Suppressor macrophage treated with lipopolysaccharide for 1 hour (primary cell): ENCODE measurements at regions not wholly inside any gene's neighbourhood (a gene's known extent, or its start where the extent isn't known, plus 50 kb on each side); places are given as distances from the start of the nearest gene placed in this dataset.

Experiments
- DNase-seq, 3 donors: peaks; one replicate each; pipeline ENCODE4 v3.0.0-alpha.2; 2020 to 2022

- DNase-seq = no peak
These were observed 1056.7 kb upstream of the AMELY start for GRCh38 chrY:7968293-7968692.

DNA sequence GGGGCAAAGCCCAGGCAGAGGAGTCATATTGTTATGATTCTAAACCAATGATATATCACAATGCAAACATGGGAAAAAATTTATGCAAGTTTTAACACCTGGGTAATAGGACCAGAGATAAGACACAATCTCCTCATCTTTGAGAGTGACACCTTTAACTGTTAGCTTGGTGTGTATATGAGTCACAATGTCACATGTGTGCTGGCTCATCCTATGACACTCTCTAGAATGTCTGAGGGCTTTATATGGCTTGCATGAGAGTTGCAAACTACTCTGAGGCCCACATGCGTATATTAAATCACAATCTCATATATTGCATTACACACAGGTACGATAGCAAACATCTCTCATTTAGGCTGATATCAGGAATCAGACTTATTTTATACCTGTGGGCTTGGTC lies 1055.4 kb upstream of the AMELY start:
- no peak for DNase-seq

GRCh38 chrY:7963393-7963792 lies 1051.8 kb upstream of the AMELY start:
- DNase-seq = no peak

DNA sequence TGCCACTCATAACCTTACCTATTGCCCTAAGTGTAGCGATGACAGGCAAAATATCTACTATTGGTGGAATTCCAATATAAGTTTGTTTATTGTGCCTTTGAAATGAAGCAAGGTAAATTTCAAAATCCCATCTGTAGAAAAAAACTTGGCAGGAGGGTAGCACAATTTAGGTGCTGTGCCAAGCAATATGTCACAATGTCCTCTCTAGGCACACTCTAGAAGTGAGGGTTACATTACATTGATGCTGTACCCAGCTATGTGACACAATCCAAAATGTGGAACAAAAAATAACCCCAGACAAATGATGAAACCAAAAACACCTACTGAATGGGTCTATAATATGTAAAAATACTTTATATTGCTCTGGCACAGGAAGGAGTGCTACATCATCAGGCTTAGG lies 1050.8 kb upstream of the AMELY start:
- DNase-seq = no peak

DNA sequence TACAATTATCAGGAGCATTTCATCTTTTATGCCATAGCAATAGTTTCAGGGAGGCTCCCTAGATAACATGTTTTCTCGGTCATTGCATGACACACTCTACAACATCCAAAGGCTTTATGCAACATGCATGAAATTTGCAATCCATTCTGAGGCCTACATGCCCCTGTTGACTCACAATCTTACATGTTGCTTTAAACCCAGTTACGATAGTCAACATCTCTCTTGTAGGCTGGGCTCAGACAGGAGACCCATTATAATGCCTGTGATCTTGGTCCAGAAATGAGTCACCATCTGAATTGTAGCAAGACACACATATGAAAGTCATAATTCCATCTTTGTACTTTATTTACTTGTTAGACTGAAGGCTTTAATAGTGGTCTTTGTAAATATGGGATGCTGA lies 1050.3 kb upstream of the AMELY start:
- DNase-seq = no peak

DNA sequence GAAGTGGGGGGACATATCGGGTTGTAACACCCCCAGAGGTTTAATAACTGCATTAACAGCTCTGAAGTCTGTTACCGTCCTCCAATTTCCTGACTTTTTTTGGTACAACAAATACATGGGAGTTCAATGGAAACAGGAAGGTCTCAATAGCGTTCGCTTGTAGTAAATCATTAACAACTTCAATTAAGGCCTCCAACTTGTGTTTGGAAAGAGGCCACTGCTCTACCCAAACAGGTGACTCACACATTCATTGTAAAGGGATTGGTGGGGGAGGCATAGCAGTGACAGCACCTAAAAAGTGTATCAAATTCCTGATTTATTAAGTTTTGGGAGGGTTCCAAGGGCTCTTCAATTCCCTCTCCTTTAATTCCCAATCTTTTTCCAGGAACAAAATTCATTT lies 1046.2 kb upstream of the AMELY start:
- no peak for DNase-seq

DNA sequence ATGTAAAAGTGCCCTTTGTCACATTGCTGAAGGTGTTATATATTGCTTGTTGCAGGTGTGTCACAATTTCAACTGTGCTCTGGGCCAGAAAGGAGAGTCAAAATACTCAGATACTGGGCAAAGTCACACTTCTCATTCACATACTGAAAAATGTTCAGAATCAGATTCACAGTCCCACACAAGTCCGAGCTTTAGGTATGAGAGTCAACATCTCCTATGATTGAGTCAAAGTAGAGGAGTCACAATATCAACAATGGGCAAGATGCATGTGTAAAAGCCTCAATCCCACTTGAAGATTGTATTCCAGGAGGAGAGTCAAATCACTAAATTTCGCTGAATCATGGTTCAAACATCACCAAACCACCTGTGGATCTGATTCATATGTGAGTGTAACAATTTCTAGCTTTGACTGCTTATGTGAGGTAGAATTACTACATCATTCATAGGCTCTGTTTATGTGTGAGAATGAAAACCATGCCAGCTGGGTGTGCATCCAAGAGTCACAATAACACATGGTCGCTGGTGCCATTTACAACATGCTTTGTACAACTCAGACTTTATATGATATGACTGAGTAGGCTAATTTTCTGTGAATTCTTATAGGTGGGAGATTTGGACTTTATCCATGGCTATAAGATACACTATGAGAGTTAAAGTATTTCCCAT lies 1039.8 kb upstream of the AMELY start:
- no peak for DNase-seq

DNA sequence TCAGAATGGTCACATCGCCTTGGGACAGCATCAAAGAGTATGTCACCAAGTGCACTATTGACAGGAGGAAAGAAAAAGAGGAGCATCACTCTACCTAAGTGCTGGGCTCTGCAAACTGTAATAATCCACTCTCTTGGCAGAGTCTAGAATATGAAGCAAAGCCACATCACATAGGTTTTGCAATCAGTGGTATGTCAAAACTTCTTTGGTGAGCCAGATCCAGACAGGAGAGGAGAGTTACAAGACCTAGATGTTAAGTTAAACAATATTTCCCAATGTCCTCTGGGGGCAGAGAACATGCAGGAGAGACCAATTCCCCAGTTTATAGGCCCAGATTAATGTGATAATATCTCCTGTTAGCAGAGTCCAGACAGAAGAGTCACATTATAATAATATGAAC lies 1032.6 kb upstream of the AMELY start:
- no peak for DNase-seq

DNA sequence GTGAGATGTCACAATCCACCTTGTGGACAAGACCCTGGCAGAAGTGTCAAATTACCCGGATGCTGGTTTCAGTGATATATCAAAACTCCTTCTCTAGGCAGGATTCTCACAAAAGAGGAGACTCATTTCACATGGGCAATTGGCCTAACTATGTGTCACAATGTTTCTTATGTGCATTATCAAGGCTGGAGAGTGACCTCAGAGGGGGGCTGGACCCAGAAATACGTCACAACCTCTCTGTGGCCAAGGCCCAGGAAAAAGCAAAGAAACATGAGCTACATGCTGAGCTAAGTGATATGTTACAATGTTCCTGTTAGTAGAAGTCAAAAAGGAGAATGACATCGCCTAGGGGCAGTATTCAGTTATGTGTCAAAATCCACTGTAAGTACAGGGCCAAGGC lies 1031.2 kb upstream of the AMELY start:
- no peak for DNase-seq

GRCh38 chrY:7941856-7942255 lies 1030.3 kb upstream of the AMELY start:
- DNase-seq = no peak

DNA sequence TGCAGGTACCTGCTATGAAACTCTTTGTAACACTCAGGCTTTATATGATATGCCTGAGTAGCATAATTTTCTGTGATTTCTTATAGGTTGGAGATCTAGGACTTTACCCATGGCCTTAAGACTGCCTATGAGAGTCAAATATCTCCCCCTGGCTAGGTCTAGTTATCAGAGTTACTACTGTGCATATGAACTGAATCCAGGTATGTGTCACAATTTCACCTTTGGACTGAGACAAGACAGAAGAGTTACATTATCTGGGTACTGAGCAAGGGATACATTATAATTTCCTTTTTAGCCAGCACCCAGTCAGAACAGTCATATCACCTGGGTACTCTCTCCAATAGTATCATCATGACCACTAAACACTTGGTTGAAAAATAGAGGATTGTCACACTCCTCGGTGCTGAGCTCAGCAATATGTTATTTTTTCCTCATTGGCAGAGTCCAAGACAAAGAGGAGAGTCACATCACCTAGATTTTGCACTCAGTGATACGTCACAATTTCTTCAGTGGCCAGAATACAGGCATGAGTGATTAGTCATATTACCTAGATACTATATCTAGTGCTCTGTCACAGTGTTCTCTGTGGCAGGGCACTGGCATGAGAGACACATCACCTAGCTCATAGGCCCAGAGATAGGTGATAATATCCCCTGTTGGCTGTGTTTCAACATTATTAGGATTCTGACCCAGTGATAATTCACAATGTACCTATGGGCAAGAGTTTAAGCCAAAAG lies 1027.6 kb upstream of the AMELY start:
- no peak for DNase-seq

GRCh38 chrY:7936831-7937230 lies 1025.3 kb upstream of the AMELY start:
- no peak for DNase-seq

DNA sequence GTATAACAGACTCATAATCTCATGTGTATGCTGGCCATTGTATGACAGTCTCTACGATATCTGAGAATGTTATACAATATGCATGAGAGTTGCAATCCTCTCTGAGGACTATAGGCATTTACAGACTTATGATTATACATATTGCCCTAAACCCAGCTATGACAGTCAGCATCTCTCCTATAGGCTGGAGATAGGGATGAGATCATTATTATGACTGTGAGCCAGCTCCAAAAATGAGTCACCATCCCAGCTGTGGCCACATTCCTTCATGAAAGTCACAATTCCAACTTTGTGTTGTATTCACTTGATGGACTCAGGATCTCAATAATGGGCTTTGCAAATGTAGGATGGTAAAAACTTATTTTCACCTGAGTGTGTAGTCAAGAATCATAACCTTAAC lies 1024.5 kb upstream of the AMELY start:
- DNase-seq = no peak

- no peak for DNase-seq
These were observed 1024.1 kb upstream of the AMELY start for GRCh38 chrY:7935606-7936005.

GRCh38 chrY:7932424-7932823 lies 1020.9 kb upstream of the AMELY start:
- DNase-seq = no peak

GRCh38 chrY:7929866-7930265 lies 1018.3 kb upstream of the AMELY start:
- no peak for DNase-seq

GRCh38 chrY:7924059-7924458 lies 1012.5 kb upstream of the AMELY start:
- DNase-seq = no peak

DNA sequence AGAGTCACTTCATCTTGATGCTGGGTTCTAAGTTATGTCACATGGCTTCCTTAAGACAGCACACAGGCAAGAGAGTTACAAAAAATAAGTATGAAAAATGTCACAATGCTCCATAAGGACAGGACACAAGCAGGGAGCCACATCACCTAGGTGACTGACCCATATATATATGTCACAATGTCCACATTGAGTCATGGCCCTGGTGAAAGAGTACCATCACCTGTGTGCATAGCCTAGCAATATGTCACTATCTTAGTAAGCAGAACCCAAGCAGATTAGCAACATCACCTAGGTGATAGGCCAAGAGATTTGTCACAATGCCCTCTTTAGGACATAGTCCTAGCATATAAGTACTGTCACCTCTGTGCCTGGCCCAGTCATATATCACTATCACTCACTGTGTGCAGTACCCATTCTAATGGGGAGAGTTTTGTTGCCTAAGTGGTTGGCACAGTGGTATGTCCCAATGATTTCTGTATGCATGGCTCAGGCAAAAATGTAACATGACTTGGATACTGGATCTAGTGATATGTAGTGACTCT lies 1012.0 kb upstream of the AMELY start:
- no peak for DNase-seq

- no peak for DNase-seq
These were observed 1008.8 kb upstream of the AMELY start for GRCh38 chrY:7920382-7920781.

DNA sequence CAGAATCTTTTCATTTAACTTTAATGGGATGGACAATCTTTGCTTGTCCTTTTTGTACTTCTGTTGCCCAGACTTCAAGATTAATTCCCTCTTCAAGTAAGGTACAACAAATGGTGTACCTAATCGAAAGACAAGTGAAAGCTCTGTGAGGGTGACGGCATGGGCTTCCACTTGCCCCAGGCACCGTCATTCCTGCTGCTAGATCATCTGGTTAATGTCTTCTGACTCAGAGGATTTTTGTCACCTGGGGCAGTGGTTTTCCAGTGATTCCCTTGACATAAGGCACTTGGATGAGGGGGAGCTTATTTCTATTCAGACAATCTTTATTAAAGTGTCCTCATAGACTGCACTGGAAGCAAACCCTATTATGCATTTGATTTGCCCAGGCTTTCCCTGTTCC lies 977.0 kb upstream of the AMELY start:
- no peak for DNase-seq

- DNase-seq = no peak
These were observed 970.1 kb upstream of the AMELY start for GRCh38 chrY:7881696-7882095.

DNA sequence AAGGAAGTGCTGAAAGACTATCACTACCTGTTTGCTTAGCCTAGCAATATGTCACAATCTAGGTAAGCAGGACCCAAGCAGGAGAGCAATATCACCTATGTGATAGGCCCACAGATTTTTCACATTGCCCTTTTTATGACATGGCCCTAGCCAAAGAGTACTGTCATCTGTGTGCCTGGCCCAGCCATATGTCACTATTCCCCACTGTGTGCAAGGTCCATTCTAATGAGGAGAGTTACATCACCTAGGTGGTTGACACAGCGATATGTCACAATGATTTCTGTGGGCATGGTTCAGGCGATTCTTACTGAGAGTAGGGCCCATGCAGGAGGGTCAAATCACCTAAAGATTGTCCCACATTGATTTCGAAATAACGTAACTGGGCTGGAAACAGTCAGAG lies 967.7 kb upstream of the AMELY start:
- no peak for DNase-seq

- no peak for DNase-seq
These were observed 967.2 kb upstream of the AMELY start for GRCh38 chrY:7878719-7879118.

DNA sequence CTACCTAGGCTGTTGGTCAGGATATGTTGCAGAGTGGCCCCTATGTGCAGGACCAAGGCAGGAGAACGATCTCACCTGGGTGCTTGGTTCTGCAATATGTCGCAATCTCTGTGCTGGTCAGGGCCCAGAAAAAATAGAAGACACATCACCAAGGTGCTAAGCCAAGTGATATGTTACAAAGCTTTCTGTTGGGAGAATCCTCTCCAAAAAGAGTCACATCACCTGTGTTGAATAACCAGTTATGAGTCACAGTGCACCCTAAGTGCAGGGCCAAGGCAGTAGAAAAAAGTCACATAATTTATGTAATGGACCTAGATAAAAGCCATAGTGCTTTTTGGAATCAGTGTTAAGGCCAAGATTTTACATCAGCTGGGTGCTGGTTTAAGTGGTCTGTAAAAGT lies 965.9 kb upstream of the AMELY start:
- DNase-seq = no peak

- DNase-seq = peak; percentile 27 to 36 (median 34)
These were observed 962.5 kb upstream of the AMELY start for GRCh38 chrY:7874080-7874479.
